ENCODE measurements at regions not wholly inside any gene's neighbourhood (a gene's known extent, or its start where the extent isn't known, plus 50 kb on each side); places are given as distances from the start of the nearest gene placed in this dataset.

DNA sequence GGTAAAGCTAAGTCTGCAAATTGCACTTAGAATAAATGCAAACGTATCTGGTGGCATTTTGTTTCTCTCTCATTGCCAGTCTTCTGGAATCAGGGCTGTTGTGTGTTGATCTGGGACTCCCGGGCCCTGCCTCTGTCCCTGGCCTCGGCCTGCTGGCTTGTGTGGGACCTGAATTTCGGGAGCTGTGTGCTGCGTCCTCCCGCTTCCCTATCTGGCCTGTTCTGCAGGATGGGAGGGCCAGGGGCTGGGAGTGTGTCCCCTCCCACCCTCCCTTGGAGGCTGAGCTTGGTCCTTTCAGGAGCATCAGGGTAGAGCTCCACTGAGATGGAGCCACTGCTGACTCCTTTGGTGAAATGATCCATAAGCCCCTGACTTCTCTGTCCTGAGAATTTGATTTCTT, 118.5 kb downstream of the ACKR3 start:
- Mint-ChIP-seq H3K27me3 (peaks cover 6% of the 10 kb centered on the region), H3K4me3 (no peak overlapping the region), H3K9me3 (ENCODE audit: low read depth) (no peaks in the 10 kb centered on the region), H3K4me1 (ENCODE audit: low read depth) (no peaks in the 10 kb centered on the region), H3K36me3 (no peaks in the 10 kb centered on the region), H3K27ac (no peak overlapping the region)

DNA sequence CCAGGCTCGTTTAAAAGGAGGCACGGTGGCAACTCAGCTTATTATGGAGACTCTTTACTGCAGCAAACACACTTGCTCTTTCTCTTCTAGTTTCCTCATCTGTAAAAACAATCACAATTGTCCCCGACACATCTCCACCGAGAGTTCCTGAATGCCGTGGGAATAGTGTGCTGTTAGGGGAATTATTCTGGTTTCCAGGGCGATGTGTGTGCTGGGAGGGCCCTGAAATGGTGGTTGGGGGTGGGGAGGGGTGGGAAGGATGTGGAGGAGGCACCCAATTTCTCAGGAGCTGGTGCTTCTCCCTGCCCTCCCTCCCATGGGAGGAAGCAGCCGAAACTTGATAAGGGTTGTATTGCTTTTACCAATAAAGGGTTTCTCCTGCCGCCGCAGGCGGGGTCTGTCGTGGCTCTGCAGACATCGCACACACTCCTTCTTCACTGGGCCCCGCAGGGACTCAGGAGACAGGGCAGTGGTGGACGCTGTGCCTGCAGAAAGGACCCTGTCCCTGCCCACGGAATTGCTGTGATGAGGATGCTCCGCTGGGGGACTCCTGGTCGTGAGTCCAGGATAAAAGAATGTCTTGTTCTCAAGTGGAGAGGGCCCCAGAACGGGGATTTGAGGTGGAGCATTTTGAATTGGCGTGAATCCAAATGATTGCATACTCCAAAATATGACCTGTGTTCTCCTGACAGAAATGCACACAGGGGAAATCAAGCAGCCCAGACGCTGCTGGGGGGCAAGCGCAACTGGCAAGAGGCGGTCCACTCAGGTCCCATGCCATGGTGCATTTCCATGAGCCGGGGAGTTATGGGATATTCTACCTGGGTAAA, 119.2 kb downstream of the ACKR3 start:
- Mint-ChIP-seq H3K4me3 (no peak overlapping the region), H3K27ac (no peak overlapping the region)

DNA sequence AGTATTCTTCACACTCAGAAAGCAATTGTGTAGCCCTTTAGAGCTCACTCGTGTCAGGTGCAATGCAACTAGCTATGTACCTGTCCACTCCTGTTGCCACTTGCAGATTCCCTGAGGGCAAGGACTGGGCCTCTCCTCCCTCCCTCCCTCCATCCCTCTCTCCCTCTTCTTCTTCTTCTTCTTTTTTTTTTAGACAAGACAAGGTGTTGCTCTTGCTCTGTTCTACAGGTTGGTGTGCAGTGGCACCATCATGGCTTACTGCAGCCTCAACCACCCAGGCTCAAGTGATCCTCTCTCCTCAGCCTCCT, 119.7 kb downstream of the ACKR3 start:
- Mint-ChIP-seq H3K36me3 (no peaks in the 10 kb centered on the region), H3K4me3 (no peak overlapping the region), H3K9me3 (ENCODE audit: low read depth) (no peaks in the 10 kb centered on the region), H3K27ac (no peak overlapping the region), H3K27me3 (peaks cover 4% of the 10 kb centered on the region), H3K4me1 (ENCODE audit: low read depth) (no peaks in the 10 kb centered on the region)

More for the DNA sequence above, 119.2 kb downstream of the ACKR3 start:
- H3K4me1 Mint-ChIP-seq (ENCODE audit: low read depth) = no peaks in the 10 kb centered on the region
- peaks cover 6% of the 10 kb centered on the region for H3K27me3 Mint-ChIP-seq
- H3K36me3 Mint-ChIP-seq = no peaks in the 10 kb centered on the region
- no peaks in the 10 kb centered on the region for H3K9me3 Mint-ChIP-seq (ENCODE audit: low read depth)

- H3K27me3 Mint-ChIP-seq = peaks cover 4% of the 10 kb centered on the region
Observed at GRCh38 chr2:236689981-236690380, 120.4 kb downstream of the ACKR3 start.

GRCh38 chr2:236690726-236691125, 121.1 kb downstream of the ACKR3 start:
- H3K27me3 Mint-ChIP-seq = peaks cover 4% of the 10 kb centered on the region
- no peak overlapping the region for H3K27ac Mint-ChIP-seq
- no peaks in the 10 kb centered on the region for H3K36me3 Mint-ChIP-seq
- H3K4me3 Mint-ChIP-seq = no peak overlapping the region
- H3K9me3 Mint-ChIP-seq (ENCODE audit: low read depth) = no peaks in the 10 kb centered on the region
- H3K4me1 Mint-ChIP-seq (ENCODE audit: low read depth) = no peaks in the 10 kb centered on the region

More at GRCh38 chr2:236689981-236690380, 120.4 kb downstream of the ACKR3 start:
- Mint-ChIP-seq H3K9me3 (ENCODE audit: low read depth) (no peaks in the 10 kb centered on the region), H3K36me3 (no peaks in the 10 kb centered on the region), H3K27ac (no peak overlapping the region), H3K4me3 (no peak overlapping the region), H3K4me1 (ENCODE audit: low read depth) (no peaks in the 10 kb centered on the region)

- H3K9me3 Mint-ChIP-seq (ENCODE audit: low read depth) = no peaks in the 10 kb centered on the region
- no peak overlapping the region for H3K4me3 Mint-ChIP-seq
- no peak overlapping the region for H3K27ac Mint-ChIP-seq
- no peaks in the 10 kb centered on the region for H3K4me1 Mint-ChIP-seq (ENCODE audit: low read depth)
- no peaks in the 10 kb centered on the region for H3K36me3 Mint-ChIP-seq
- peaks cover 4% of the 10 kb centered on the region for H3K27me3 Mint-ChIP-seq
Observed at GRCh38 chr2:236691799-236692167, 122.2 kb downstream of the ACKR3 start.

DNA sequence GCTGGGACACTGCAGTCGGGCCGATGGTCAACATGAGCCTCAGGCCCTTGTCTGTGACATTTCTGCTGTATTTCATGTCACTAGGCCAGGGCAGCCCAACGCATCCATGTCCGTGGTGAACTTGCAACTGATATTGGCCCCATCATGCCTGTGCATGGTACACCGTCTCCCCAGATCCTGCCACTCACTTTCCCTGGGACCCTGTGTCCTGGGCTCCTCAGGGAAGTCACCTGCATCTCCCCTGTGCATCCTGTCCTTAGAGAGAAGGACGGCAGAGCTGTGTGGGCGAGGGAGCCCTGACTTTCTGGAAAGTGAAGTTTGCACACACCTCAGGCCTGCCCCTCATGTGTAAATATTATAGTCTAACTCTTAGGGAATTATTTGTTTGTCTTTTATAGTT, 123.3 kb downstream of the ACKR3 start:
- Mint-ChIP-seq H3K27me3 (peaks cover 4% of the 10 kb centered on the region), H3K4me1 (ENCODE audit: low read depth) (no peaks in the 10 kb centered on the region), H3K36me3 (no peaks in the 10 kb centered on the region), H3K9me3 (ENCODE audit: low read depth) (no peaks in the 10 kb centered on the region), H3K27ac (no peak overlapping the region), H3K4me3 (no peak overlapping the region)

- no peak overlapping the region for H3K27ac Mint-ChIP-seq
- H3K36me3 Mint-ChIP-seq = no peaks in the 10 kb centered on the region
- H3K27me3 Mint-ChIP-seq = peaks cover 4% of the 10 kb centered on the region
- H3K4me3 Mint-ChIP-seq = no peak overlapping the region
- no peaks in the 10 kb centered on the region for H3K9me3 Mint-ChIP-seq (ENCODE audit: low read depth)
- no peaks in the 10 kb centered on the region for H3K4me1 Mint-ChIP-seq (ENCODE audit: low read depth)
Observed at GRCh38 chr2:236693531-236693930, 123.9 kb downstream of the ACKR3 start.

DNA sequence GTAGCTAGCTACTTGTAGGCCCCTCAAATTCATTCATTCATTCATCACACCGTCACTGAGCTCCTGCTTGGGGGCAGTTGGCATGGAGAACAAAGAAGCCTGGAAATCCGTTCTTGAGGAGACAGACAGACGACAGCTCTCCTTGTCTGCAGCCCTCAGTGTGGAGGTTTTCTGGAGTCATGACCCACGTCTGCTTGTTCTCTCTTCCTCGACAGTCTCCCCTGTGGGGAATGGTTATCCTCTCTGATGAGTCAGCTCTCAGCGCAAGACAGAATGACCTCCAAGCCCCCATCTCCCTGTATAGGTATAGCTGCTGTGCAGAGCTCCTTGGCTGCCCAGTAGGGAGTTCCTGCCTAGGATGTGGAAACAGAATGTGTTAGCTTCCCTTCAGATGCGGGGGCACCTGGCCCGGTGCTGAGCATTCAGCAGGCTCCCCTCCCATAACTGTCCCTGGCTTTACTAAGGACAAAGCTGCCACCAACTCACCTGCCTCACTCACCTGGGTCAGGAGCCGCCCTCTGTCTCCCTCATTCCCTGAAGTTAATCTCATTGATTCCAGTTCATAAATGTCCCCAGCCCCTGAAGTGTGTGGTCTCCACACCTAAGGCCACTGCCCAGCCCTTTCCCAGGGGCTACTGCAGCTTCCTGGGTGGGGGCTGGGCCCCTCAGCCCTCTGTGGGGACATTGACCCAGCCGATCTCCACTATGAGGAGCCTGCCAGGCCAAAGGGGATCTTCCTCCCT, 124.7 kb downstream of the ACKR3 start:
- no peak overlapping the region for H3K4me3 Mint-ChIP-seq
- H3K9me3 Mint-ChIP-seq (ENCODE audit: low read depth) = no peaks in the 10 kb centered on the region
- no peaks in the 10 kb centered on the region for H3K4me1 Mint-ChIP-seq (ENCODE audit: low read depth)
- no peak overlapping the region for H3K27ac Mint-ChIP-seq
- peaks cover 4% of the 10 kb centered on the region for H3K27me3 Mint-ChIP-seq
- H3K36me3 Mint-ChIP-seq = no peaks in the 10 kb centered on the region

DNA sequence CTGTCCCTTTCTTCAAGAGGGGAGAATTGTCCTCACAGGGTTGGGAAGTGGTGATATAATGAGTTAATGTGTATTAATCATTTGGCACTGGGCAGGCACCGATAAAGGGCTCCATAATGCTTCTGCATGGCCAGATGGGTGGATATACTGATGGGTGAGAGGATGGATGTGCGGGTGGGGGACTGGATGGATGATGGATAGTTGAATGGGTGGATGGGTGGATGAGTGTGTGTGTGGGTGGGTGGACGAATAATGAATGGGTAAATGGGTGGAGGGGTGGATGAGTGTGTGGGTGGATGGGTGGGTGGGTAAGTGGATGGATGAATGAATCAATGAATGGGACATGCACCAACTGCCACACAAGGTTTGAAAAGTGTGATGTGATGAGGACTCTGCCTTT, 127.2 kb downstream of the ACKR3 start:
- Mint-ChIP-seq H3K36me3 (no peaks in the 10 kb centered on the region), H3K27me3 (no peaks in the 10 kb centered on the region), H3K27ac (no peak overlapping the region), H3K9me3 (ENCODE audit: low read depth) (no peaks in the 10 kb centered on the region), H3K4me1 (ENCODE audit: low read depth) (no peaks in the 10 kb centered on the region), H3K4me3 (no peak overlapping the region)

DNA sequence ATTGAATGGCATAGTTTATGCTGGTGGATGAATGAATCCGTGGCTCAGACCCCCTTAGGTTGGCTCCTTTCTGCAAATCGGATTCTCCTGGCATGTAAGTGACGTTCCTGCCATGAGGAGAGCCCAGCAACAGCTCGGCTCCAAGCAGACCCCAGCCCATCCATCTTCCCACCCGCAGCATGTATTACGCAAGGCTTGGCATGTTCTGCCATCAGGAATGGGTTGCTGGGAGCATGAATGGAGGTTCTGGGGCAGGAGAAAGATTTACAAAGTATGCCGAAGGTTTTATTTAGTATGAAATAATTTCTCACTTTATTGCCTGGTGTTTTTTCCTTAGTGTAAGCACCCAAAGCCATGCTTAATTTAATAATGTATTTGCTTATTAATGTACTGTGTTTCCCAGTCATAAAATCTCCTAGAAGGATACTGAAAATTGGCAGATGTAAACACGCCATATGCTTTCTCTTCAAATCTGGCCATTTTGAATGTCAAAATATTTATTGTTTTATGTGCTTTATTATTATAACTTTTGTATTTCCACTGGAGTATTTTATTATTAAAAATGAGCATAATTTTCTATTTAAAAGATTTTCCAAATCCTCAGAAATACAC, 128.5 kb downstream of the ACKR3 start:
- H3K36me3 Mint-ChIP-seq = no peaks in the 10 kb centered on the region
- H3K27ac Mint-ChIP-seq = no peak overlapping the region
- no peaks in the 10 kb centered on the region for H3K9me3 Mint-ChIP-seq (ENCODE audit: low read depth)
- no peaks in the 10 kb centered on the region for H3K27me3 Mint-ChIP-seq
- H3K4me1 Mint-ChIP-seq (ENCODE audit: low read depth) = no peaks in the 10 kb centered on the region
- H3K4me3 Mint-ChIP-seq = no peak overlapping the region

GRCh38 chr2:236700703-236701102, 131.1 kb downstream of the ACKR3 start:
- Mint-ChIP-seq H3K4me1 (ENCODE audit: low read depth) (no peaks in the 10 kb centered on the region), H3K36me3 (no peaks in the 10 kb centered on the region)

GRCh38 chr2:236702657-236703372, 133.2 kb downstream of the ACKR3 start:
- no peaks in the 10 kb centered on the region for H3K27me3 Mint-ChIP-seq
- no peak overlapping the region for H3K27ac Mint-ChIP-seq
- H3K36me3 Mint-ChIP-seq = no peaks in the 10 kb centered on the region
- no peaks in the 10 kb centered on the region for H3K9me3 Mint-ChIP-seq (ENCODE audit: low read depth)
- H3K4me3 Mint-ChIP-seq = no peak overlapping the region
- no peaks in the 10 kb centered on the region for H3K4me1 Mint-ChIP-seq (ENCODE audit: low read depth)

More at GRCh38 chr2:236700703-236701102, 131.1 kb downstream of the ACKR3 start:
- Mint-ChIP-seq H3K9me3 (ENCODE audit: low read depth) (no peaks in the 10 kb centered on the region), H3K27ac (no peak overlapping the region), H3K4me3 (no peak overlapping the region), H3K27me3 (no peaks in the 10 kb centered on the region)

DNA sequence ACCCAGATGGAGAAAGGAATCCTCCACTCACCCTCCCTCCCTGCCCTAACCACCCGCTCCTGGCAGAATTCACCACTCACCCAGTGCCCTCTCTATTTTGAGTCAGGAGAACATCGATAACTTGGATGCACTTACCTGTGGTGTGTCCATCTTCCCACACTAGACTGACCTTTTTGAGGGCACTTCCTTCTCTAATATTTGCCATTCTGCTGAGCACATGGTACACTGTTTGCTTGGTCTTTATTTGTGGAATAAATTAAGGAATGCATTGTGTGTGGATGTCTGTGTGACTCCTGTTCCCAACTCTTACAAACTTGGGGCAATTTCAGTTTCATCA, 133.7 kb downstream of the ACKR3 start:
- Mint-ChIP-seq H3K36me3 (no peaks in the 10 kb centered on the region), H3K27ac (no peak overlapping the region), H3K4me1 (ENCODE audit: low read depth) (no peaks in the 10 kb centered on the region), H3K27me3 (no peaks in the 10 kb centered on the region), H3K4me3 (no peak overlapping the region), H3K9me3 (ENCODE audit: low read depth) (no peaks in the 10 kb centered on the region)

- Mint-ChIP-seq H3K4me3 (no peak overlapping the region), H3K4me1 (ENCODE audit: low read depth) (no peaks in the 10 kb centered on the region), H3K36me3 (no peaks in the 10 kb centered on the region), H3K27ac (no peak overlapping the region), H3K27me3 (no peaks in the 10 kb centered on the region), H3K9me3 (ENCODE audit: low read depth) (no peaks in the 10 kb centered on the region)
Observed at GRCh38 chr2:236703906-236704305, 134.3 kb downstream of the ACKR3 start.
